Fibroblast of skin of right quadriceps (primary cell): ENCODE measurements at regions not wholly inside any gene's neighbourhood (a gene's known extent, or its start where the extent isn't known, plus 50 kb on each side); places are given as distances from the start of the nearest gene placed in this dataset.
A peak's percentile ranks its signal among the peaks of the same experiment; 100 is the strongest.

Source experiments
- DNase-seq: peaks from one replicate; pipeline ENCODE4 v3.0.0-alpha.2; 2013

- DNase-seq: no peak
Measured at GRCh38 chr3:124201226-124201625, 209.3 kb upstream of the ROPN1 start.

- no peak for DNase-seq
Measured at GRCh38 chr3:124201786-124202185, 209.9 kb upstream of the ROPN1 start.

- DNase-seq: peak; percentile 21
Measured at GRCh38 chr3:124202754-124203153, 210.8 kb upstream of the ROPN1 start.

- DNase-seq: no peak
Measured at GRCh38 chr3:124203292-124203691, 211.4 kb upstream of the ROPN1 start.

- DNase-seq: no peak
Measured at GRCh38 chr3:124206225-124207055, 214.5 kb upstream of the ROPN1 start.

GRCh38 chr3:124207077-124207476 lies 215.2 kb upstream of the ROPN1 start:
- DNase-seq: no peak

GRCh38 chr3:124207873-124208485 lies 216.1 kb upstream of the ROPN1 start:
- DNase-seq: no peak

GRCh38 chr3:124209426-124209825 lies 217.5 kb upstream of the ROPN1 start:
- DNase-seq: peak; percentile 59

GRCh38 chr3:124210899-124211298 lies 219.0 kb upstream of the ROPN1 start:
- no peak for DNase-seq

GRCh38 chr3:124213641-124214040 lies 221.7 kb upstream of the ROPN1 start:
- no peak for DNase-seq

GRCh38 chr3:124217542-124217941 lies 225.6 kb upstream of the ROPN1 start:
- DNase-seq: peak; percentile 76

GRCh38 chr3:124221422-124221821 lies 229.5 kb upstream of the ROPN1 start:
- peak; percentile 50 for DNase-seq

- DNase-seq: no peak
Measured at GRCh38 chr3:124223853-124224252, 231.9 kb upstream of the ROPN1 start.

GRCh38 chr3:124227150-124227630 lies 235.3 kb upstream of the ROPN1 start:
- peak; percentile 27 for DNase-seq

GRCh38 chr3:124229420-124229819 lies 237.5 kb upstream of the ROPN1 start:
- DNase-seq: peak; percentile 5

GRCh38 chr3:124229836-124230235 lies 237.9 kb upstream of the ROPN1 start:
- DNase-seq: no peak

- no peak for DNase-seq
Measured at GRCh38 chr3:124230432-124230831, 238.5 kb upstream of the ROPN1 start.

GRCh38 chr3:124230998-124231397 lies 239.1 kb upstream of the ROPN1 start:
- no peak for DNase-seq

GRCh38 chr3:124234852-124235252 lies 242.9 kb upstream of the ROPN1 start:
- DNase-seq: no peak

- DNase-seq: no peak
Measured at GRCh38 chr3:124235446-124235845, 243.5 kb upstream of the ROPN1 start.

GRCh38 chr3:124243177-124243859 lies 251.4 kb upstream of the ROPN1 start:
- DNase-seq: no peak

- no peak for DNase-seq
Measured at GRCh38 chr3:124246376-124246775, 254.5 kb upstream of the ROPN1 start.

- no peak for DNase-seq
Measured at GRCh38 chr3:124246949-124247348, 255.0 kb upstream of the ROPN1 start.
